Vagina (tissue), 2 donors: ENCODE measurements at regions not wholly inside any gene's neighbourhood (a gene's known extent, or its start where the extent isn't known, plus 50 kb on each side); places are given as distances from the start of the nearest gene placed in this dataset.

Experiments used
- DNase-seq, 2 donors: peaks; one replicate each; pipeline ENCODE4 v3.0.0-alpha.2; 2017; ENCODE audit errors: extremely low spot score in 2 of 2
- H3K27ac ChIP-seq: fragments of 200-600 bp; sonication (generic); one replicate; pipeline ENCODE4 v1.5.1; 2019
- H3K27me3 ChIP-seq: fragments of 200-600 bp; sonication (generic); one replicate; pipeline ENCODE4 v1.5.1; 2019
- H3K36me3 ChIP-seq, 2 donors: fragments of 200-600 bp; sonication (generic); one replicate each; pipeline ENCODE4 v1.5.1; 2017 to 2019
- H3K4me1 ChIP-seq: fragments of 200-600 bp; sonication (generic); one replicate; pipeline ENCODE4 v1.5.1; 2019
- H3K4me3 ChIP-seq, 2 donors: fragments of 200-600 bp; sonication (generic); 1 replicate in 1 of 2; 2 replicates in 1 of 2; pipeline ENCODE4 v1.5.1; 2016 to 2019
- H3K9me3 ChIP-seq: fragments of 200-600 bp; sonication (generic); one replicate; pipeline ENCODE4 v1.5.1; 2019
- CTCF ChIP-seq, 3 experiments: fragments of 450-650 bp in 2 of 3; fragments of 200-600 bp in 1 of 3; sonication (generic) in 1 of 3; IDR thresholded peaks; one replicate each; pipeline ENCODE4 v1.5.1; 2017 to 2019; ENCODE audit warnings: antibody characterized with exemption in 3 of 3, mild to moderate bottlenecking in 2 of 3, moderate library complexity in 2 of 3
- POLR2A ChIP-seq, 2 donors: fragments of 450-650 bp; IDR thresholded peaks; one replicate each; pipeline ENCODE4 v1.6.1; 2017; ENCODE audit warnings: antibody characterized with exemption in 2 of 2, mild to moderate bottlenecking in 2 of 2, moderate library complexity in 2 of 2
- POLR2AphosphoS5 ChIP-seq, 2 donors: sonication (generic); formaldehyde crosslinking; IDR thresholded peaks; one replicate each; pipeline ENCODE4 v1.9.0; 2017; ENCODE audit warnings: antibody characterized with exemption in 2 of 2, mild to moderate bottlenecking in 2 of 2, low read depth in 1 of 2; ENCODE audit not compliant: insufficient read depth in 1 of 2
- intact Hi-C: fragments of 100-400 bp; cut with DNase I; formaldehyde crosslinking; loops from one replicate; pipeline ENCODE4 v1.15.1; 2023

GRCh38 chr1:47703156-47703825 lies 265.4 kb downstream of the FOXD2 start:
- no peaks in the 10 kb centered on the region for H3K27me3 ChIP-seq
- intact Hi-C loops, result loop anchor here (10.0 kb wide), 1 partner anchor 118 kb away; no protein-coding TSS in a partner anchor
- DNase-seq, result no peak
- H3K36me3 ChIP-seq, result no peaks in the 10 kb centered on the region
- peaks cover 22% of the 10 kb centered on the region for H3K4me1 ChIP-seq
- H3K27ac ChIP-seq, result no peak overlapping the region
- no peaks in the 10 kb centered on the region for H3K9me3 ChIP-seq
- TF ChIP-seq POLR2A (IDR thresholded peaks at IDR 0.05), result no peak
- TF ChIP-seq CTCF (IDR thresholded peaks at IDR 0.05), result no peak
- H3K4me3 ChIP-seq, result no peak overlapping the region

- H3K4me1 ChIP-seq, result peaks cover 30% of the 10 kb centered on the region
- DNase-seq, result no peak
- H3K4me3 ChIP-seq, result no peak overlapping the region
- no peak overlapping the region for H3K27ac ChIP-seq
- TF ChIP-seq CTCF (IDR thresholded peaks at IDR 0.05), result no peak
- TF ChIP-seq POLR2AphosphoS5 (IDR thresholded peaks at IDR 0.05; ENCODE audit: insufficient read depth in 1 of 2, low read depth in 1 of 2), result no peak
- no peak for TF ChIP-seq POLR2A (IDR thresholded peaks at IDR 0.05)
- H3K9me3 ChIP-seq, result no peaks in the 10 kb centered on the region
- no peaks in the 10 kb centered on the region for H3K36me3 ChIP-seq
- intact Hi-C loops, result loop anchor here (10.0 kb wide), 1 partner anchor 119 kb away; no protein-coding TSS in a partner anchor
- H3K27me3 ChIP-seq, result peaks cover 6% of the 10 kb centered on the region
Observed at GRCh38 chr1:47703981-47704596, 266.2 kb downstream of the FOXD2 start.

GRCh38 chr1:47705517-47706130 lies 267.8 kb downstream of the FOXD2 start:
- no peak for TF ChIP-seq CTCF (IDR thresholded peaks at IDR 0.05)
- TF ChIP-seq POLR2A (IDR thresholded peaks at IDR 0.05), result no peak
- no peak for TF ChIP-seq POLR2AphosphoS5 (IDR thresholded peaks at IDR 0.05; ENCODE audit: insufficient read depth in 1 of 2, low read depth in 1 of 2)
- H3K36me3 ChIP-seq, result no peaks in the 10 kb centered on the region
- intact Hi-C loops, result loop anchor here (10.0 kb wide), 1 partner anchor 121 kb away; no protein-coding TSS in a partner anchor
- peaks cover 45% of the 10 kb centered on the region for H3K4me1 ChIP-seq
- DNase-seq, result no peak
- H3K27me3 ChIP-seq, result peaks cover 11% of the 10 kb centered on the region
- no peaks in the 10 kb centered on the region for H3K9me3 ChIP-seq
- H3K4me3 ChIP-seq, result no peak overlapping the region
- no peak overlapping the region for H3K27ac ChIP-seq

- no peak overlapping the region for H3K27ac ChIP-seq
- H3K4me3 ChIP-seq, result no peak overlapping the region
- peaks cover 11% of the 10 kb centered on the region for H3K27me3 ChIP-seq
- H3K36me3 ChIP-seq, result no peaks in the 10 kb centered on the region
- H3K9me3 ChIP-seq, result no peaks in the 10 kb centered on the region
- no peak for DNase-seq
- peaks cover 45% of the 10 kb centered on the region for H3K4me1 ChIP-seq
- no peak for TF ChIP-seq POLR2A (IDR thresholded peaks at IDR 0.05)
- no peak for TF ChIP-seq CTCF (IDR thresholded peaks at IDR 0.05)
- TF ChIP-seq POLR2AphosphoS5 (IDR thresholded peaks at IDR 0.05; ENCODE audit: insufficient read depth in 1 of 2, low read depth in 1 of 2), result no peak
- intact Hi-C loops, result loop anchor here (10.0 kb wide), 1 partner anchor 123 kb away; no protein-coding TSS in a partner anchor
Observed at GRCh38 chr1:47707503-47707902, 269.7 kb downstream of the FOXD2 start.
